ENCODE measurements at regions not wholly inside any gene's neighbourhood (a gene's known extent, or its start where the extent isn't known, plus 50 kb on each side); places are given as distances from the start of the nearest gene placed in this dataset.

DNA sequence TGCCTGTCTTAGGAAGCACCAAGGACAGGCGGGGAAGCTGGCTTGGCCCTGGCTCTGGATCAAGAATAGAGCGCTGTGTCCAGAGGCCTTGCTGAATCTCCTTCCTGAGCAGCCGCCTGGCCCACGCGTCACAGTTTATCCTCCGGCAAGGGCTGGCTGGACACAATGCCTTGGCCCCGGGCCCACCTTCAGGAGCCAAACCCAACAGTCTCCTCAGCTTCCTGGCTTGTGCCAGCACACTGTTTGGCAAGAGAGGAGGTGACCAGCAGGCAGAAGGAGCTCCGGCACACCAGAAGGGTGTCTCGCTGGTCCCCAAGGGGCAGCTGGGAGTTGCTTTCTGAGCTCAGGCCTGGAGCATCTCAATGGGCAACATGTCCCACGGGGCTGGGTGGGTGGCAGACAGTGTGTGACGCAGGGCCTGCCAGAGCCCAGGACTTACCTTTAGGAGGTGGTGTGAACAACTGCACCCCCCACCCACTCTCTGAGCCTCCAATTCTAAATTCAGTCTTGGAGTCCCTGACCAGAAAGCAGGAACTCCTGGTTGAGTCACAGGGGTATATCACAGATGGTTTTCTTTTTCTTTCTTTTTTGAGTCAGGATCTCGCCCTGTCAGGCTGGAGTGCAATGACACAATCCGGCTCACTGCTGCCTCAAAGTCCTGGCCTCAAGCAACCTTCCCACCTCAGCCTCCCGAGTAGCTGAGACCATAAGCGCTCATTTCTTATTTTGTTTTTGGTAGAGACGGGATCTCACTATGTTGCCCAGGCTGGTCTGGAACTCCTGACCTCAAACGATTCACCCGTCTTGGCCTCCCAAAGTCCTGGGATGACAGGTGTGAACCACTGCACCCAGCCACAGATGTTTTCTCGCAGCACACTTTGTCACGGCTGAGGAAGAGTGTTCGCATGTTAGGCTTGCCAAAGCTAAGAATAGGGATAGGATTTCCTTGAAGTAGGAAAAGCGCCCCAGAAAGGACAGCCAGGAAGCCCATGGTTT, 361.2 kb downstream of the BCOR start:
- peak; percentile 36 for TF ChIP-seq SP1 (IDR thresholded peaks at IDR 0.05)
- no peak for TF ChIP-seq TAF1 (conservative IDR thresholded peaks at IDR 0.05)
- TF ChIP-seq, protein P1, sequence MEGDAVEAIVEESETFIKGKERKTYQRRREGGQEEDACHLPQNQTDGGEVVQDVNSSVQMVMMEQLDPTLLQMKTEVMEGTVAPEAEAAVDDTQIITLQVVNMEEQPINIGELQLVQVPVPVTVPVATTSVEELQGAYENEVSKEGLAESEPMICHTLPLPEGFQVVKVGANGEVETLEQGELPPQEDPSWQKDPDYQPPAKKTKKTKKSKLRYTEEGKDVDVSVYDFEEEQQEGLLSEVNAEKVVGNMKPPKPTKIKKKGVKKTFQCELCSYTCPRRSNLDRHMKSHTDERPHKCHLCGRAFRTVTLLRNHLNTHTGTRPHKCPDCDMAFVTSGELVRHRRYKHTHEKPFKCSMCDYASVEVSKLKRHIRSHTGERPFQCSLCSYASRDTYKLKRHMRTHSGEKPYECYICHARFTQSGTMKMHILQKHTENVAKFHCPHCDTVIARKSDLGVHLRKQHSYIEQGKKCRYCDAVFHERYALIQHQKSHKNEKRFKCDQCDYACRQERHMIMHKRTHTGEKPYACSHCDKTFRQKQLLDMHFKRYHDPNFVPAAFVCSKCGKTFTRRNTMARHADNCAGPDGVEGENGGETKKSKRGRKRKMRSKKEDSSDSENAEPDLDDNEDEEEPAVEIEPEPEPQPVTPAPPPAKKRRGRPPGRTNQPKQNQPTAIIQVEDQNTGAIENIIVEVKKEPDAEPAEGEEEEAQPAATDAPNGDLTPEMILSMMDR (IDR thresholded peaks at IDR 0.05; ENCODE audit: low read depth, low read length, missing input control) = no peak
- peak; percentile 29 to 60 for TF ChIP-seq RAD21 (IDR thresholded peaks at IDR 0.05)
- TF ChIP-seq JUND (IDR thresholded peaks at IDR 0.05) = no peak
- TF ChIP-seq, protein P2, sequence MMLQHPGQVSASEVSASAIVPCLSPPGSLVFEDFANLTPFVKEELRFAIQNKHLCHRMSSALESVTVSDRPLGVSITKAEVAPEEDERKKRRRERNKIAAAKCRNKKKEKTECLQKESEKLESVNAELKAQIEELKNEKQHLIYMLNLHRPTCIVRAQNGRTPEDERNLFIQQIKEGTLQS (IDR thresholded peaks at IDR 0.05) = no peak
- no peak for TF ChIP-seq HNF4G (IDR thresholded peaks at IDR 0.05)
